HG03575 (cell line): ENCODE measurements at regions not wholly inside any gene's neighbourhood (a gene's known extent, or its start where the extent isn't known, plus 50 kb on each side); places are given as distances from the start of the nearest gene placed in this dataset.

Experiments
- ATAC-seq: cut with Tn5 transposase; IDR thresholded peaks from one replicate; pipeline ENCODE4 v1.9.1; 2021; ENCODE audit not compliant: unreplicated experiment, insufficient number of reproducible peaks, low FRiP score; ENCODE audit errors: extremely low read depth

GRCh38 chr18:40382197-40382596 lies 1572.8 kb upstream of the PIK3C3 start:
- no peak for ATAC-seq

GRCh38 chr18:40380686-40381439 lies 1574.2 kb upstream of the PIK3C3 start:
- no peak for ATAC-seq

GRCh38 chr18:40375837-40376236 lies 1579.2 kb upstream of the PIK3C3 start:
- ATAC-seq: no peak

- ATAC-seq: no peak
Measured at GRCh38 chr18:40371673-40372072, 1583.4 kb upstream of the PIK3C3 start.

- no peak for ATAC-seq
Measured at GRCh38 chr18:40367576-40367975, 1587.5 kb upstream of the PIK3C3 start.

- ATAC-seq: no peak
Measured at GRCh38 chr18:40366521-40366920, 1588.5 kb upstream of the PIK3C3 start.

GRCh38 chr18:40365526-40365925 lies 1589.5 kb upstream of the PIK3C3 start:
- ATAC-seq: no peak

- no peak for ATAC-seq
Measured at GRCh38 chr18:40360558-40360957, 1594.5 kb upstream of the PIK3C3 start.

GRCh38 chr18:40357536-40357935 lies 1597.5 kb upstream of the PIK3C3 start:
- ATAC-seq: no peak

- ATAC-seq: no peak
Measured at GRCh38 chr18:40356168-40356567, 1598.9 kb upstream of the PIK3C3 start.

- no peak for ATAC-seq
Measured at GRCh38 chr18:40355726-40356125, 1599.3 kb upstream of the PIK3C3 start.

GRCh38 chr18:40348196-40348595 lies 1606.8 kb upstream of the PIK3C3 start:
- no peak for ATAC-seq

- ATAC-seq: no peak
Measured at GRCh38 chr18:40347261-40347660, 1607.8 kb upstream of the PIK3C3 start.

GRCh38 chr18:40346146-40346545 lies 1608.9 kb upstream of the PIK3C3 start:
- ATAC-seq: no peak

GRCh38 chr18:40341701-40342100 lies 1613.3 kb upstream of the PIK3C3 start:
- ATAC-seq: no peak

GRCh38 chr18:40338284-40338683 lies 1616.8 kb upstream of the PIK3C3 start:
- no peak for ATAC-seq

- ATAC-seq: no peak
Measured at GRCh38 chr18:40326985-40327384, 1628.0 kb upstream of the PIK3C3 start.

- ATAC-seq: no peak
Measured at GRCh38 chr18:40325988-40326387, 1629.0 kb upstream of the PIK3C3 start.

GRCh38 chr18:40314199-40314598 lies 1640.8 kb upstream of the PIK3C3 start:
- ATAC-seq: no peak

- ATAC-seq: no peak
Measured at GRCh38 chr18:40313030-40313642, 1641.9 kb upstream of the PIK3C3 start.

GRCh38 chr18:40307627-40308026 lies 1647.4 kb upstream of the PIK3C3 start:
- no peak for ATAC-seq
